GM04504 (cell line): ENCODE measurements at regions not wholly inside any gene's neighbourhood (a gene's known extent, or its start where the extent isn't known, plus 50 kb on each side); places are given as distances from the start of the nearest gene placed in this dataset.

Experiments
- DNase-seq: peaks from one replicate; pipeline ENCODE4 v3.0.0-alpha.2; 2012; ENCODE audit warnings: low read depth

GRCh38 chr14:34241185-34241711 lies 220.8 kb downstream of the SPTSSA start:
- DNase-seq, result no peak

GRCh38 chr14:34238610-34239009 lies 223.4 kb downstream of the SPTSSA start:
- no peak for DNase-seq

GRCh38 chr14:34237677-34238076 lies 224.4 kb downstream of the SPTSSA start:
- DNase-seq, result no peak

GRCh38 chr14:34237081-34237480 lies 225.0 kb downstream of the SPTSSA start:
- DNase-seq, result no peak

- no peak for DNase-seq
These were observed 226.3 kb downstream of the SPTSSA start for GRCh38 chr14:34235643-34236300.

GRCh38 chr14:34234258-34234657 lies 227.8 kb downstream of the SPTSSA start:
- no peak for DNase-seq

- no peak for DNase-seq
These were observed 228.4 kb downstream of the SPTSSA start for GRCh38 chr14:34233619-34234018.

- DNase-seq, result no peak
These were observed 229.2 kb downstream of the SPTSSA start for GRCh38 chr14:34232790-34233189.

- DNase-seq, result no peak
These were observed 230.4 kb downstream of the SPTSSA start for GRCh38 chr14:34231626-34232025.

- DNase-seq, result no peak
These were observed 232.9 kb downstream of the SPTSSA start for GRCh38 chr14:34229140-34229539.

- DNase-seq, result no peak
These were observed 233.4 kb downstream of the SPTSSA start for GRCh38 chr14:34228650-34228976.

- DNase-seq, result peak; percentile 10
These were observed 234.0 kb downstream of the SPTSSA start for GRCh38 chr14:34227834-34228649.

GRCh38 chr14:34224221-34224620 lies 237.8 kb downstream of the SPTSSA start:
- DNase-seq, result no peak

GRCh38 chr14:34223373-34224148 lies 238.5 kb downstream of the SPTSSA start:
- no peak for DNase-seq

- no peak for DNase-seq
These were observed 239.2 kb downstream of the SPTSSA start for GRCh38 chr14:34222867-34223266.

- DNase-seq, result no peak
These were observed 239.9 kb downstream of the SPTSSA start for GRCh38 chr14:34222122-34222521.

- no peak for DNase-seq
These were observed 241.1 kb downstream of the SPTSSA start for GRCh38 chr14:34220921-34221320.

- DNase-seq, result no peak
These were observed 241.7 kb downstream of the SPTSSA start for GRCh38 chr14:34220378-34220706.

- no peak for DNase-seq
These were observed 242.2 kb downstream of the SPTSSA start for GRCh38 chr14:34219661-34220377.

GRCh38 chr14:34218881-34219280 lies 243.2 kb downstream of the SPTSSA start:
- no peak for DNase-seq

- DNase-seq, result no peak
These were observed 247.1 kb downstream of the SPTSSA start for GRCh38 chr14:34214961-34215360.

GRCh38 chr14:34213332-34213731 lies 248.7 kb downstream of the SPTSSA start:
- no peak for DNase-seq
